HG02885 (cell line): ENCODE measurements at regions not wholly inside any gene's neighbourhood (a gene's known extent, or its start where the extent isn't known, plus 50 kb on each side); places are given as distances from the start of the nearest gene placed in this dataset.

Source experiments
- ATAC-seq: cut with Tn5 transposase; IDR thresholded peaks from one replicate; pipeline ENCODE4 v1.9.1; 2021; ENCODE audit warnings: mild to moderate bottlenecking; ENCODE audit not compliant: unreplicated experiment, poor library complexity

GRCh38 chr5:98656125-98656795 lies 117.2 kb upstream of the RGMB start:
- ATAC-seq, result no peak

- ATAC-seq, result no peak
Measured at GRCh38 chr5:98656796-98657195, 116.7 kb upstream of the RGMB start.

- ATAC-seq, result no peak
Measured at GRCh38 chr5:98657559-98657958, 115.9 kb upstream of the RGMB start.

GRCh38 chr5:98663521-98663920 lies 109.9 kb upstream of the RGMB start:
- ATAC-seq, result no peak

- no peak for ATAC-seq
Measured at GRCh38 chr5:98664736-98665135, 108.7 kb upstream of the RGMB start.

GRCh38 chr5:98679963-98680362 lies 93.5 kb upstream of the RGMB start:
- no peak for ATAC-seq

GRCh38 chr5:98690002-98690401 lies 83.5 kb upstream of the RGMB start:
- ATAC-seq, result no peak

GRCh38 chr5:98694902-98695301 lies 78.6 kb upstream of the RGMB start:
- ATAC-seq, result no peak

GRCh38 chr5:98698359-98698758 lies 75.1 kb upstream of the RGMB start:
- ATAC-seq, result no peak

GRCh38 chr5:98700730-98701129 lies 72.7 kb upstream of the RGMB start:
- ATAC-seq, result no peak

- no peak for ATAC-seq
Measured at GRCh38 chr5:98705841-98706240, 67.6 kb upstream of the RGMB start.

- ATAC-seq, result no peak
Measured at GRCh38 chr5:98709681-98710080, 63.8 kb upstream of the RGMB start.

GRCh38 chr5:98713027-98713426 lies 60.4 kb upstream of the RGMB start:
- ATAC-seq, result no peak

GRCh38 chr5:98713856-98714255 lies 59.6 kb upstream of the RGMB start:
- no peak for ATAC-seq

- ATAC-seq, result no peak
Measured at GRCh38 chr5:98714710-98715288, 58.7 kb upstream of the RGMB start.

- ATAC-seq, result no peak
Measured at GRCh38 chr5:98721231-98721928, 52.1 kb upstream of the RGMB start.

- ATAC-seq, result no peak
Measured at GRCh38 chr5:98722188-98722587, 51.3 kb upstream of the RGMB start.

- ATAC-seq, result no peak
Measured at GRCh38 chr5:98723061-98723460, 50.4 kb upstream of the RGMB start.
